ENCODE measurements at regions not wholly inside any gene's neighbourhood (a gene's known extent, or its start where the extent isn't known, plus 50 kb on each side); places are given as distances from the start of the nearest gene placed in this dataset.

DNA sequence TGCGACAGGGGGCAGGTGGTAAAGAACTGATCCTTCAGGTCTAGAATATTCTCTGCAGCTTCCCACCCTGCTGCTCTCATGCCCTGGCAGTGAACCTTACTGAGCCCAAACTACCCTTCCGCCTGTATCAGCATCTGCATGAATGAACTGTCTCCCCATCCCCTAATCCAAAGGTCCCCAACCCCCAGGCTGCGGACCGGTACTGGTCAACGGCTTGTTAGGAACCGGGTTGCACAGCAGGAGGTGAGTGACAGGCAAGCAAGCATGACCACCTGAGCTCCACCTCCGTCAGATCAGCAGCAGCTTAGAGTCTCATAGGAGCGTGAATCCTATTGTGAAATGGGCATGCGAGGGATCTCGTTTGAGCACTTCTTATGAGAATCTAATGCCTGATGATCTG is 58.2 kb upstream of the LMO1 start:
- no peak for DNase-seq

- DNase-seq, result no peak
These were observed 56.4 kb upstream of the LMO1 start for GRCh38 chr11:8320076-8320475.

DNA sequence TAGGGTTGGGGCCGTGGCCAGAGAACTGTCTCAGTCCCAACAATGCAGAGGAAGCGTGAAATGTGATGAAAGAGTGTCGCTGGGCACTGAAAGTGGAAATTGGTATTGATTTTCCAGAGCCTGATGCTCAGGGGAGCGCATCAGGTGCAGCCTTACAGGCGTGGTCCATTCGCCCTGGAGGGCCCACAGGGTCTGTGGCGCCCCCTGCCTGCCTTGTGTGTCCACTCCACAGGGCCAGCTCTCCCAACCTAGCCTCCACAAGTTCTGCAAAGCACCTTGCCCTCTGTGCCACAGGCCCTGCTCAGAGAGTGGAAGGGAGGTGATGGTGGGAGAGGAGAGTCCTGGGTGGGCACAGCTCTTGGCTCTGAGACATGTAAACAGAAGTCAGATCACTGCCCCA is 54.9 kb upstream of the LMO1 start:
- DNase-seq, result peak; percentile 43

GRCh38 chr11:8317159-8317558 is 53.5 kb upstream of the LMO1 start:
- DNase-seq, result no peak

GRCh38 chr11:8315954-8316353 is 52.3 kb upstream of the LMO1 start:
- DNase-seq, result peak; percentile 34

DNA sequence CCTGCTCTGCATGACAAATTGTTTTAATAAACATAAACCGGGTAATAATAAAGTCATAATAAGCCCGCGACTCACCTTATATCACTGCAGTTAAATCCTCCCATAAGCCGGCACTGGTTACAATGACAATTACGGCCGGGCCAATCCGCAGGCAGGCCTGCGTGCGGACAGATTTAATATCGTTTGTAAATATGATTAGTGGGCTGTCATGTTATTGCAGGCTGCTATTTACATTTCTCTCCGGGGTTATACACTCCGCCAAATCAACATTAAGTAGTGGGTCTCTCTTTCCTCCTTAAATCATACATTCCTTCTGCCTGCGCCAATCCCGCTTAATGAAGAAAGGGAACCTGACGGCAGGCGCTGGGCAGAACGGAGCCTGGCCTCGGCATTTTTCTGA is 51.8 kb upstream of the LMO1 start:
- peak; percentile 78 for DNase-seq

GRCh38 chr11:8314916-8315315 is 51.2 kb upstream of the LMO1 start:
- peak; percentile 91 for DNase-seq

DNA sequence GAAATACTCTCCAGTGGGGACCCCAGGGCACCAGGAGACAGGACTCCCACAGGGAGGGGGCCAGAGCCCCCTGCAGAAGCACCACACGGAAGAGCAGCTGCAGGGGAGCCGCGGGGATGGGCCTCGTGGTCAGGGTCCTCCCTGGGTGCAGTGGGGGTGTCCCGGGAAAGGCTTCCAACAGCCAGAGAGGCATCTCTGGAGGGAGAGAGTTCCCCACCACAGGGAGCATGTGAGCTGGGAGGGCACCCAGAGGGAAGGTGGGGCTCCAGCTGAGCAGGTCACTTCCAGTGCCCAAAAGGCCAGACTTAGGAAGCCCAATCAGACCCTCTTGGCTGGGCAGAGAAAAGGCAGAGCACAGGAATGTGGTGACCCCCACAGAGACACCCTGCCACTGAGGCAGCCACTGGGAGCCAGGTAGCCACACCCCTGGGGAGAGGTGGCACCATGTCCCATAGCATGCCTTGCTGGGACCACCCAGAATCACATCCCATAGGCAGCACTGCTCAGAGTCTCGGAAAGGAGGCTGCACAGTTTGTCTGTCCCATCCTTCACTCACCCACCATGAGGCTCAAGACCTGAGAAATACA is 49.9 kb upstream of the LMO1 start:
- no peak for DNase-seq
